Head of caudate nucleus (tissue), 42 donors: ENCODE measurements at regions not wholly inside any gene's neighbourhood (a gene's known extent, or its start where the extent isn't known, plus 50 kb on each side); places are given as distances from the start of the nearest gene placed in this dataset.

Experiments
- DNase-seq, 42 donors: peaks; one replicate each; pipeline versions ENCODE4 v3.0.0 to v3.0.0-alpha.2; 2020 to 2021; ENCODE audit warnings: mixed read lengths in 7 of 42
- intact Hi-C: fragments of 100-400 bp; cut with DNase I; formaldehyde crosslinking; loops from one replicate; pipeline ENCODE4 v1.15.0; 2022

- intact Hi-C loops: no loop called here
- DNase-seq: no peak
Observed at GRCh38 chr9:79003514-79003913, 568.3 kb upstream of the TLE4 start.

GRCh38 chr9:79004032-79004431, 567.7 kb upstream of the TLE4 start:
- DNase-seq: no peak
- intact Hi-C loops: no loop called here

- no peak for DNase-seq
- intact Hi-C loops: no loop called here
Observed at GRCh38 chr9:79006546-79006945, 565.2 kb upstream of the TLE4 start.

GRCh38 chr9:79007701-79008483, 563.9 kb upstream of the TLE4 start:
- intact Hi-C loops: no loop called here
- no peak for DNase-seq

- no peak for DNase-seq
Observed at GRCh38 chr9:79008916-79009315, 562.8 kb upstream of the TLE4 start.

GRCh38 chr9:79011461-79011860, 560.3 kb upstream of the TLE4 start:
- intact Hi-C loops: no loop called here

More at GRCh38 chr9:79008916-79009315, 562.8 kb upstream of the TLE4 start:
- intact Hi-C loops: no loop called here

GRCh38 chr9:79012561-79012960, 559.2 kb upstream of the TLE4 start:
- no peak for DNase-seq
- intact Hi-C loops: no loop called here

More at GRCh38 chr9:79011461-79011860, 560.3 kb upstream of the TLE4 start:
- no peak for DNase-seq

GRCh38 chr9:79013715-79014610, 557.8 kb upstream of the TLE4 start:
- no peak for DNase-seq
- intact Hi-C loops: no loop called here

GRCh38 chr9:79014929-79015699, 556.7 kb upstream of the TLE4 start:
- no peak for DNase-seq
- intact Hi-C loops: no loop called here

GRCh38 chr9:79015951-79016350, 555.8 kb upstream of the TLE4 start:
- DNase-seq: no peak
- intact Hi-C loops: no loop called here

- no peak for DNase-seq
- intact Hi-C loops: no loop called here
Observed at GRCh38 chr9:79020276-79020675, 551.5 kb upstream of the TLE4 start.

GRCh38 chr9:79021084-79021483, 550.7 kb upstream of the TLE4 start:
- intact Hi-C loops: no loop called here
- no peak for DNase-seq

GRCh38 chr9:79023134-79023580, 548.6 kb upstream of the TLE4 start:
- intact Hi-C loops: no loop called here
- DNase-seq: no peak

- DNase-seq: no peak
Observed at GRCh38 chr9:79026316-79026715, 545.4 kb upstream of the TLE4 start.

GRCh38 chr9:79028101-79028500, 543.7 kb upstream of the TLE4 start:
- intact Hi-C loops: no loop called here
- no peak for DNase-seq

More at GRCh38 chr9:79026316-79026715, 545.4 kb upstream of the TLE4 start:
- intact Hi-C loops: no loop called here

- intact Hi-C loops: no loop called here
- DNase-seq: no peak
Observed at GRCh38 chr9:79034583-79034982, 537.2 kb upstream of the TLE4 start.

GRCh38 chr9:79037338-79037737, 534.4 kb upstream of the TLE4 start:
- no peak for DNase-seq
- intact Hi-C loops: no loop called here

GRCh38 chr9:79040671-79041070, 531.1 kb upstream of the TLE4 start:
- intact Hi-C loops: no loop called here
- no peak for DNase-seq

- intact Hi-C loops: no loop called here
- no peak for DNase-seq
Observed at GRCh38 chr9:79041266-79041665, 530.5 kb upstream of the TLE4 start.

- intact Hi-C loops: no loop called here
- no peak for DNase-seq
Observed at GRCh38 chr9:79043916-79044315, 527.8 kb upstream of the TLE4 start.
